SK-N-SH treated with all-trans-retinoic acid at 6 μM for 48 hours (cell line): ENCODE measurements at regions not wholly inside any gene's neighbourhood (a gene's known extent, or its start where the extent isn't known, plus 50 kb on each side); places are given as distances from the start of the nearest gene placed in this dataset.

Source experiments
- ATAC-seq: fragments of 200-7000 bp; cut with Tn5 transposase; 3 replicates; pipeline ENCODE4 v1.9.1; 2020; ENCODE audit warnings: mild to moderate bottlenecking, moderate library complexity
- ARNTL ChIP-seq: fragments of 450-650 bp; formaldehyde crosslinking; IDR thresholded peaks from 2 replicates; pipeline ENCODE4 v1.5.0; 2020; ENCODE audit warnings: low read depth, mild to moderate bottlenecking, moderate library complexity, borderline replicate concordance
- BACH2 ChIP-seq: fragments of 250-450 bp; sonication (Bioruptor Pico); IDR thresholded peaks from 2 replicates; pipeline ENCODE4 v1.9.0; 2021; ENCODE audit warnings: mild to moderate bottlenecking, borderline replicate concordance
- CREB5 ChIP-seq: fragments of 250-450 bp; sonication (Bioruptor Pico); IDR thresholded peaks from 2 replicates; pipeline ENCODE4 v1.5.1; 2020; ENCODE audit warnings: low read depth, mild to moderate bottlenecking, moderate library complexity
- CSDC2 ChIP-seq: fragments of 250-450 bp; sonication (Bioruptor Pico); IDR thresholded peaks from 2 replicates; pipeline ENCODE4 v1.5.0; 2020; ENCODE audit warnings: mild to moderate bottlenecking, moderate library complexity
- CSRNP3 ChIP-seq: fragments of 250-450 bp; sonication (Bioruptor Pico); IDR thresholded peaks from 2 replicates; pipeline ENCODE4 v1.5.1; 2021; ENCODE audit warnings: mild to moderate bottlenecking, moderate library complexity
- ESRRG ChIP-seq: fragments of 250-450 bp; sonication (Bioruptor Pico); IDR thresholded peaks from 2 replicates; pipeline ENCODE4 v1.6.1; 2021; ENCODE audit warnings: mild to moderate bottlenecking
- GLIS3 ChIP-seq: fragments of 250-450 bp; sonication (Bioruptor Pico); IDR thresholded peaks from 2 replicates; pipeline ENCODE4 v1.5.0; 2020; ENCODE audit warnings: mild to moderate bottlenecking, moderate library complexity
- ISL1 ChIP-seq: fragments of 250-450 bp; sonication (Bioruptor Pico); IDR thresholded peaks from 2 replicates; pipeline ENCODE4 v2.1.2; 2022; ENCODE audit warnings: mild to moderate bottlenecking, moderate library complexity
- OSR1 ChIP-seq: fragments of 250-450 bp; sonication (Bioruptor Pico); IDR thresholded peaks from 2 replicates; pipeline ENCODE4 v1.8.0; 2022; ENCODE audit warnings: moderate library complexity, mild to moderate bottlenecking, inconsistent platforms
- POU6F1 ChIP-seq: fragments of 250-450 bp; sonication (Bioruptor Pico); IDR thresholded peaks from 2 replicates; pipeline ENCODE4 v1.8.0; 2021; ENCODE audit warnings: low read depth, mild to moderate bottlenecking, moderate library complexity, borderline replicate concordance
- PPARA ChIP-seq: fragments of 250-450 bp; sonication (Bioruptor Pico); IDR thresholded peaks from 2 replicates; pipeline ENCODE4 v1.5.0; 2020; ENCODE audit warnings: mild to moderate bottlenecking, borderline replicate concordance
- RARB ChIP-seq: fragments of 250-450 bp; sonication (Bioruptor Pico); IDR thresholded peaks from 2 replicates; pipeline ENCODE4 v1.8.0; 2021; ENCODE audit warnings: mild to moderate bottlenecking, moderate library complexity
- SNAI2 ChIP-seq: fragments of 250-450 bp; sonication (Bioruptor Pico); IDR thresholded peaks from 2 replicates; pipeline ENCODE4 v1.5.0; 2020; ENCODE audit warnings: mild to moderate bottlenecking, moderate library complexity
- TCF4 ChIP-seq: fragments of 250-450 bp; sonication (Bioruptor Pico); IDR thresholded peaks from 2 replicates; pipeline ENCODE4 v1.8.0; 2021; ENCODE audit warnings: mild to moderate bottlenecking, moderate library complexity, borderline replicate concordance
- ZC3H10 ChIP-seq: fragments of 250-450 bp; sonication (Bioruptor Pico); IDR thresholded peaks from 2 replicates; pipeline ENCODE4 v1.5.1; 2021; ENCODE audit warnings: mild to moderate bottlenecking, moderate library complexity
- ZFP3 ChIP-seq: fragments of 250-450 bp; sonication (Bioruptor Pico); IDR thresholded peaks from 2 replicates; pipeline ENCODE4 v1.5.0; 2020; ENCODE audit warnings: mild to moderate bottlenecking, moderate library complexity
- ZFP30 ChIP-seq: fragments of 450-650 bp; formaldehyde crosslinking; IDR thresholded peaks from 2 replicates; pipeline ENCODE4 v1.5.0; 2022; ENCODE audit warnings: mild to moderate bottlenecking, moderate library complexity
- ZNF565 ChIP-seq: fragments of 450-650 bp; formaldehyde crosslinking; conservative IDR thresholded peaks from 2 replicates; pipeline ENCODE4 v1.5.0; 2020; ENCODE audit warnings: low read depth, mild to moderate bottlenecking, moderate library complexity
- ZNF70 ChIP-seq: fragments of 450-650 bp; formaldehyde crosslinking; IDR thresholded peaks from 2 replicates; pipeline ENCODE4 v1.5.0; 2020; ENCODE audit warnings: mild to moderate bottlenecking, moderate library complexity
- ZNF8 ChIP-seq: fragments of 450-650 bp; formaldehyde crosslinking; IDR thresholded peaks from 2 replicates; pipeline ENCODE4 v1.5.0; 2020; ENCODE audit warnings: mild to moderate bottlenecking, moderate library complexity
- TF ChIP-seq, protein P1 (sequence below): fragments of 250-450 bp; sonication (Bioruptor Pico); IDR thresholded peaks from 2 replicates; pipeline ENCODE4 v1.5.0; 2020; ENCODE audit warnings: mild to moderate bottlenecking, moderate library complexity
- TF ChIP-seq, protein P2 (sequence below): fragments of 250-450 bp; sonication (Bioruptor Pico); IDR thresholded peaks from 2 replicates; pipeline ENCODE4 v1.8.0; 2020; ENCODE audit warnings: mild to moderate bottlenecking, moderate library complexity, borderline replicate concordance

- TF ChIP-seq CSRNP3 (CRISPR knock-in tag) (no peak), ARNTL (CRISPR knock-in tag) (no peak), SNAI2 (CRISPR knock-in tag) (no peak), ZNF70 (CRISPR knock-in tag) (no peak), ZFP30 (CRISPR knock-in tag) (no peak), ZNF565 (CRISPR knock-in tag) (no peak), CSDC2 (no peak), ESRRG (CRISPR knock-in tag) (no peak), ZC3H10 (CRISPR knock-in tag) (no peak), ZNF8 (no peak), OSR1 (no peak), ISL1 (CRISPR knock-in tag) (no peak), ZFP3 (CRISPR knock-in tag) (no peak), GLIS3 (CRISPR knock-in tag) (no peak), TCF4 (CRISPR knock-in tag) (no peak), BACH2 (CRISPR knock-in tag) (no peak), PPARA (CRISPR knock-in tag) (no peak)
- TF ChIP-seq, protein P1, sequence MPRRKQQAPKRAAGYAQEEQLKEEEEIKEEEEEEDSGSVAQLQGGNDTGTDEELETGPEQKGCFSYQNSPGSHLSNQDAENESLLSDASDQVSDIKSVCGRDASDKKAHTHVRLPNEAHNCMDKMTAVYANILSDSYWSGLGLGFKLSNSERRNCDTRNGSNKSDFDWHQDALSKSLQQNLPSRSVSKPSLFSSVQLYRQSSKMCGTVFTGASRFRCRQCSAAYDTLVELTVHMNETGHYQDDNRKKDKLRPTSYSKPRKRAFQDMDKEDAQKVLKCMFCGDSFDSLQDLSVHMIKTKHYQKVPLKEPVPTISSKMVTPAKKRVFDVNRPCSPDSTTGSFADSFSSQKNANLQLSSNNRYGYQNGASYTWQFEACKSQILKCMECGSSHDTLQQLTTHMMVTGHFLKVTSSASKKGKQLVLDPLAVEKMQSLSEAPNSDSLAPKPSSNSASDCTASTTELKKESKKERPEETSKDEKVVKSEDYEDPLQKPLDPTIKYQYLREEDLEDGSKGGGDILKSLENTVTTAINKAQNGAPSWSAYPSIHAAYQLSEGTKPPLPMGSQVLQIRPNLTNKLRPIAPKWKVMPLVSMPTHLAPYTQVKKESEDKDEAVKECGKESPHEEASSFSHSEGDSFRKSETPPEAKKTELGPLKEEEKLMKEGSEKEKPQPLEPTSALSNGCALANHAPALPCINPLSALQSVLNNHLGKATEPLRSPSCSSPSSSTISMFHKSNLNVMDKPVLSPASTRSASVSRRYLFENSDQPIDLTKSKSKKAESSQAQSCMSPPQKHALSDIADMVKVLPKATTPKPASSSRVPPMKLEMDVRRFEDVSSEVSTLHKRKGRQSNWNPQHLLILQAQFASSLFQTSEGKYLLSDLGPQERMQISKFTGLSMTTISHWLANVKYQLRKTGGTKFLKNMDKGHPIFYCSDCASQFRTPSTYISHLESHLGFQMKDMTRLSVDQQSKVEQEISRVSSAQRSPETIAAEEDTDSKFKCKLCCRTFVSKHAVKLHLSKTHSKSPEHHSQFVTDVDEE = no peak
- ATAC-seq = no peak; the same call in 2 of the 3 replicates
Observed at GRCh38 chr6:92376691-92377090, 1042.7 kb downstream of the EPHA7 start.

GRCh38 chr6:92371211-92372208 is 1047.8 kb downstream of the EPHA7 start:
- ATAC-seq = no peak
- TF ChIP-seq ZC3H10 (CRISPR knock-in tag) = no peak
- no peak for TF ChIP-seq CREB5 (CRISPR knock-in tag)
- TF ChIP-seq GLIS3 (CRISPR knock-in tag) = no peak

- no peak for ATAC-seq
- TF ChIP-seq BACH2 (CRISPR knock-in tag) (no peak), ESRRG (CRISPR knock-in tag) (no peak), RARB (CRISPR knock-in tag) (no peak), CSDC2 (no peak), ZNF8 (no peak), ZNF70 (CRISPR knock-in tag) (no peak), POU6F1 (CRISPR knock-in tag) (no peak), ZFP3 (CRISPR knock-in tag) (no peak), ZNF565 (CRISPR knock-in tag) (no peak), CREB5 (CRISPR knock-in tag) (no peak), ZFP30 (CRISPR knock-in tag) (no peak), PPARA (CRISPR knock-in tag) (no peak)
- TF ChIP-seq, protein P1 = no peak
- TF ChIP-seq, protein P2, sequence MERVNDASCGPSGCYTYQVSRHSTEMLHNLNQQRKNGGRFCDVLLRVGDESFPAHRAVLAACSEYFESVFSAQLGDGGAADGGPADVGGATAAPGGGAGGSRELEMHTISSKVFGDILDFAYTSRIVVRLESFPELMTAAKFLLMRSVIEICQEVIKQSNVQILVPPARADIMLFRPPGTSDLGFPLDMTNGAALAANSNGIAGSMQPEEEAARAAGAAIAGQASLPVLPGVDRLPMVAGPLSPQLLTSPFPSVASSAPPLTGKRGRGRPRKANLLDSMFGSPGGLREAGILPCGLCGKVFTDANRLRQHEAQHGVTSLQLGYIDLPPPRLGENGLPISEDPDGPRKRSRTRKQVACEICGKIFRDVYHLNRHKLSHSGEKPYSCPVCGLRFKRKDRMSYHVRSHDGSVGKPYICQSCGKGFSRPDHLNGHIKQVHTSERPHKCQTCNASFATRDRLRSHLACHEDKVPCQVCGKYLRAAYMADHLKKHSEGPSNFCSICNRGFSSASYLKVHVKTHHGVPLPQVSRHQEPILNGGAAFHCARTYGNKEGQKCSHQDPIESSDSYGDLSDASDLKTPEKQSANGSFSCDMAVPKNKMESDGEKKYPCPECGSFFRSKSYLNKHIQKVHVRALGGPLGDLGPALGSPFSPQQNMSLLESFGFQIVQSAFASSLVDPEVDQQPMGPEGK (CRISPR knock-in tag) = no peak
Observed at GRCh38 chr6:92369309-92369708, 1050.0 kb downstream of the EPHA7 start.
